Prostate gland (tissue), 2 donors: ENCODE measurements at regions not wholly inside any gene's neighbourhood (a gene's known extent, or its start where the extent isn't known, plus 50 kb on each side); places are given as distances from the start of the nearest gene placed in this dataset.

Experiments used
- DNase-seq: peaks from one replicate; pipeline ENCODE4 v3.0.0-alpha.2; 2019; ENCODE audit warnings: low spot score
- H3K27ac ChIP-seq, 2 donors: fragments of 200-600 bp; sonication (generic); 2 replicates each; pipeline ENCODE4 v1.5.1; 2017 to 2019
- H3K27me3 ChIP-seq: fragments of 200-600 bp; sonication (generic); replicated peaks from 2 replicates; pipeline ENCODE4 v1.5.1; 2019; ENCODE audit not compliant: insufficient read depth
- H3K36me3 ChIP-seq, 2 donors: fragments of 200-600 bp; sonication (generic); 1 replicate in 1 of 2; 2 replicates in 1 of 2; pipeline versions ENCODE4 v1.5.1 to v1.8.1; 2017 to 2019
- H3K4me1 ChIP-seq: fragments of 200-600 bp; sonication (generic); replicated peaks from 2 replicates; pipeline ENCODE4 v1.5.1; 2019
- H3K4me3 ChIP-seq, 2 donors: fragments of 200-600 bp; sonication (generic); 2 replicates each; pipeline ENCODE4 v1.5.1; 2017 to 2019
- H3K9me3 ChIP-seq: fragments of 200-600 bp; sonication (generic); 2 replicates; pipeline ENCODE4 v1.5.1; 2017
- POLR2A ChIP-seq: fragments of 450-650 bp; IDR thresholded peaks from one replicate; pipeline ENCODE4 v1.6.1; 2016; ENCODE audit warnings: antibody characterized with exemption, mild to moderate bottlenecking
- POLR2AphosphoS5 ChIP-seq: sonication (generic); formaldehyde crosslinking; IDR thresholded peaks from one replicate; pipeline ENCODE4 v1.6.1; 2017; ENCODE audit warnings: antibody characterized with exemption
- WGBS: methylation state at CpG from one replicate; pipeline ENCODE4 v1.1.5; 2018; 5-methylcytosine and 5-hydroxymethylcytosine counted together
- intact Hi-C: fragments of 100-400 bp; cut with DNase I; formaldehyde crosslinking; loops from one replicate; pipeline ENCODE4 v1.14.2; 2022
- TF ChIP-seq, protein P1 (sequence below), 4 experiments: fragments of 200-600 bp in 2 of 4; fragments of 450-650 bp in 2 of 4; sonication (generic) in 2 of 4; IDR thresholded peaks; 1 replicate in 3 of 4; 2 replicates in 1 of 4; pipeline ENCODE4 v1.5.1; 2016 to 2019; ENCODE audit warnings: antibody characterized with exemption in 4 of 4, mild to moderate bottlenecking in 2 of 4, moderate library complexity in 2 of 4

DNA sequence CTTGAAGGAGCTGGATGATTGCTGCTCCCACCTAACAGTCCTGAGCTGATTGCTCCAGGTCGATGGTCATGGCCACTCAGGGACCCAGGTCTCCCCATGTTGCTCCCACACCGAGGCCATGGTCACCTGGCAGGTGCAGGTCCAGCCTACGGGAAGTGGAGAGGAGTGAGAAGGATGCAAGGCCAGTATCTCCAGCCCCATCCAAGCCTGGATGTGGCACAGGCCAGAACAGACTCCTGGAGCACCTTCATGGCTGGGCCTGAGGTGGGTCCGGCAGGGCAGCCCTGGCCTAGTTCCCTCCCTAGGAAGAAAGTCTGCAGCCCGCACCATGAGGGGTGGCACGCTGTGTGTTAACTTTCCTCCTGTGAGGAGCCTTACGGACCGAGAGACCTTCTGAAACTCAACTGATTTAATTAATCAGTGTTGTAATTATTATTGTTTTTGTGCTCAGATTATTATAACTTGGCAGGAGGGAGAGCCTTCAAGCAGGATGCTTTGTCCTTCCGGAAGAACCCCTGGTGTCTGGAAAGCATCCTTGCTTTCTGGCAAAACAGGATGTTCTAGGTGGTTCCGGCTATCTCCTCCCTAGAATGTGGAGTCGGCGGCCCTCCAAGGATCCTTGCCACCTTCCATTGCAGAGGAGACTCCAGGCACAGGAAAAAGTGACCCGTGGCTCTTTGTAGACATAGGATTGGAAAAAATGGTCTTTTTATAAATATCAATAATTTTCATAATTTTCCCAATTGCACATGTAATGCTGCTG is 92.3 kb upstream of the ADRA2C start:
- Histone ChIP-seq H3K27ac (peak overlapping the region in 1 of 2 donors; percentile 38), H3K36me3 (no peaks in the 10 kb centered on the region), H3K4me1 (peaks cover 4% of the 10 kb centered on the region), H3K9me3 (no peaks in the 10 kb centered on the region), H3K27me3 (no peaks in the 10 kb centered on the region), H3K4me3 (no peak overlapping the region)
- intact Hi-C loops = no loop called here
- TF ChIP-seq POLR2AphosphoS5 = no peak
- no peak for TF ChIP-seq POLR2A
- TF ChIP-seq, protein P1, sequence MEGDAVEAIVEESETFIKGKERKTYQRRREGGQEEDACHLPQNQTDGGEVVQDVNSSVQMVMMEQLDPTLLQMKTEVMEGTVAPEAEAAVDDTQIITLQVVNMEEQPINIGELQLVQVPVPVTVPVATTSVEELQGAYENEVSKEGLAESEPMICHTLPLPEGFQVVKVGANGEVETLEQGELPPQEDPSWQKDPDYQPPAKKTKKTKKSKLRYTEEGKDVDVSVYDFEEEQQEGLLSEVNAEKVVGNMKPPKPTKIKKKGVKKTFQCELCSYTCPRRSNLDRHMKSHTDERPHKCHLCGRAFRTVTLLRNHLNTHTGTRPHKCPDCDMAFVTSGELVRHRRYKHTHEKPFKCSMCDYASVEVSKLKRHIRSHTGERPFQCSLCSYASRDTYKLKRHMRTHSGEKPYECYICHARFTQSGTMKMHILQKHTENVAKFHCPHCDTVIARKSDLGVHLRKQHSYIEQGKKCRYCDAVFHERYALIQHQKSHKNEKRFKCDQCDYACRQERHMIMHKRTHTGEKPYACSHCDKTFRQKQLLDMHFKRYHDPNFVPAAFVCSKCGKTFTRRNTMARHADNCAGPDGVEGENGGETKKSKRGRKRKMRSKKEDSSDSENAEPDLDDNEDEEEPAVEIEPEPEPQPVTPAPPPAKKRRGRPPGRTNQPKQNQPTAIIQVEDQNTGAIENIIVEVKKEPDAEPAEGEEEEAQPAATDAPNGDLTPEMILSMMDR (IDR thresholded peaks at IDR 0.05) = no peak
- DNase-seq = no peak
- 82% methylated on average over 13 of the region's 13 CpGs for WGBS

DNA sequence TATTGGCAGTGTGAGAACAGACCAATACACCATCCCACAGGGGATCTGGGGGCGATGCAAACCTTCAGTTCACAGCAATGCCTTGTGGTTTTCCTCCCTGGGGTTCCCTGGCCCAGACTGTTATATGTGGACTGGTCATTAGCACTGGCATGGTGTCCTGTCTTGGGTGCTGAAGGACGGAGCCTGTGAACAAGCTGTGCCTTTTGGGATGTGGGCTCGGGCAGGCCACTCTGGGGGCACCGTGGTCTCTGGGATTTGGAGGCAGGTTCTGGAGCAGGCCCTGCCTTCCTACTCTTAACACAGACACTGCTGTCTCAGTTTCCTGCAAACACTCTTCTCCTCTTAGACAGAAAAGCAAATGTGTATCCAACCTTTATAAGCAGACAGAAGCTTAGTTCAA is 93.0 kb upstream of the ADRA2C start:
- no peak for TF ChIP-seq POLR2A
- TF ChIP-seq POLR2AphosphoS5 = no peak
- TF ChIP-seq, protein P1 (IDR thresholded peaks at IDR 0.05) = no peak
- Histone ChIP-seq H3K36me3 (no peaks in the 10 kb centered on the region), H3K9me3 (no peaks in the 10 kb centered on the region), H3K4me3 (no peak overlapping the region), H3K4me1 (peaks cover 4% of the 10 kb centered on the region), H3K27me3 (no peaks in the 10 kb centered on the region), H3K27ac (peak overlapping the region in 1 of 2 donors; percentile 31)
- WGBS = 77% methylated on average over 4 of the region's 4 CpGs
- DNase-seq = no peak
- intact Hi-C loops = no loop called here

DNA sequence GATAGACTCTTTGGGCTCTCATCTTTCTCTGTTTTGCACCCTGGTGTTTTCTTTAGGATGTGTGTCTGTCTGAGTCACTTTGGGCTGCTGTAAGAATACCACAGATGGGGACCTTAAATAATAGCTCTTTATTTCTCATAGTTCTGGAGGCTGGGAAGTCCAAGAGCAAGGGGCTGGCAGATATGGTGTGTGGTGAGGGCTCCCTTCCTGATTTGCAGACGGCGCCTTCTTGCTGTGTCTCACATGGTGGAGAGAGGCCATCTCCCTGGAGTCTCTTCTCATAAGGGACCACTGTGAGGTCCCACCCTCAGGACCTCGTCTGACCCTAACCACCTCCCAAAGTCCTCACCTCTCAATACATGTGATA is 93.7 kb upstream of the ADRA2C start:
- 88% methylated on average over 3 of the region's 3 CpGs for WGBS
- Histone ChIP-seq H3K27me3 (no peaks in the 10 kb centered on the region), H3K4me1 (peaks cover 4% of the 10 kb centered on the region), H3K27ac (peak overlapping the region in 1 of 2 donors; percentile 31), H3K36me3 (no peaks in the 10 kb centered on the region), H3K4me3 (no peak overlapping the region), H3K9me3 (no peaks in the 10 kb centered on the region)
- DNase-seq = no peak
- intact Hi-C loops = no loop called here
- TF ChIP-seq, protein P1 (IDR thresholded peaks at IDR 0.05) = no peak
- TF ChIP-seq POLR2AphosphoS5 (no peak), POLR2A (no peak)

DNA sequence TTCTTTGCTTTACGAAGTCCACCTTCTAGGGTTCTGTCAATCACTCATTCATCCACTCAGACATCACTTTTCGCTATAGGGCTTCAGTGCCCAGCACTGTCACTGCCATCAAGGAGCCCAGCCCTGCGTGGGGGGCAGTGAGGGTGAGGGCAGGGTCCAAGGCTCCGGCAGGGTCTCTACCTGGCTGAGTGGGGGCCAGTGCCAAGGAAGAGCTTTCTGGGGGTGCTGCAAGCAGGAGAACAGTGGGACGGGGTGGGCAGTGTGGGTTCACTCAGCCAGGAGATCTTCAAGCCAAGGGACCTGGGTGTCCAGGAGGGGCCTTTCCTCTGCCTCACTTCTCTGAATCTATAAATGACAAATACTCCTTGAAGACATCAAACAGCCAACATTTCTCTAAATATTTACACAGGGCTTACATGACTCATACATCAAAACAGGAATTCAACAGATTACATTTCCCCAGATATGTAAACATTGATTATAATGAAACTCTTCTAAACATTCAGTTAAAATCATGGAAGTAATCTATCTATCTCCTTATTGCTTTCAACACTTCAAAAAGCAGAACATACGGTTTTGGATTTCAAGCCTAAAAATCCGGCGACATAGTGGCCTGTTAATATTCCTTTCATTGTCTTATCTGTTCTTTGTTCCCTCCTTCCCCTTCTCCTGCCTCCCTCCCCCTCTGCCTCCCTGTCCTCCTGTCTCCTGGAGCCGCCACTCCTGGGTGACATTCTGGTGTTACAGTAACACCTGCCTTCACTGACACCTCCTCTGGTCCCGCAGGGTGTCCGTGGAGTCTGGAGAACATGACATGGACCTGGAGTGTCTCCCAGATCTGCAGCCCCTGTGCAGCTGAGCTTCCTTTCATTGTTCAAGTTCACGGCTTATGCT is 94.4 kb upstream of the ADRA2C start:
- no peak for DNase-seq
- no peak overlapping the region for H3K4me3 ChIP-seq
- WGBS = 36% methylated on average over 12 of the region's 12 CpGs
- no peaks in the 10 kb centered on the region for H3K9me3 ChIP-seq
- intact Hi-C loops = no loop called here
- H3K27me3 ChIP-seq = no peaks in the 10 kb centered on the region
- no peaks in the 10 kb centered on the region for H3K36me3 ChIP-seq
- H3K4me1 ChIP-seq = peaks cover 4% of the 10 kb centered on the region
- H3K27ac ChIP-seq = peak overlapping the region in 1 of 2 donors; percentile 35
- peak; percentile 33 for TF ChIP-seq POLR2AphosphoS5
- no peak for TF ChIP-seq POLR2A
- TF ChIP-seq, protein P1 (IDR thresholded peaks at IDR 0.05) = no peak
